Bone marrow (tissue), 2 donors: ENCODE measurements at regions not wholly inside any gene's neighbourhood (a gene's known extent, or its start where the extent isn't known, plus 50 kb on each side); places are given as distances from the start of the nearest gene placed in this dataset.

Source experiments
- DNase-seq, 2 donors: peaks; one replicate each; lab custom pipeline; 2025; lab: John Stamatoyannopoulos, UW

DNA sequence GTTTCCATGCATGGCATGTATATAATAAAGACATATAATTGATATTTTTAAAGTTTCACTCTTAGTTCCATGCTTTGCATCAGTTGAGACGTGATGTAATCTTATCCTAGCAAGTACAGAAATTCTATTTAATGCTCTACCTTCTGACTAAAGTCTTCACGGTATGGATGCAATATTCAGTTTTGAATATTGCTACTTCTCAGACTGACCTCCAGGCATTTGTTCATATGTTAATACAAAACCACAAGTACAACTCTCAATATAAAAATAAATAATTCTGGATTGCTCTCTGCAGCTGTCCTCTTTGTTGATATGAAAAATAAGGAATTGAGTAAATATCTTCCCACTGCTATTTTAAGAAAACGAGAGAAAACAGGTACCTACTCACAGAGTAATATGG is 309.8 kb upstream of the HAND2 start:
- DNase-seq = no peak

GRCh38 chr4:173837517-173837916 is 307.5 kb upstream of the HAND2 start:
- no peak for DNase-seq

GRCh38 chr4:173835903-173836302 is 305.9 kb upstream of the HAND2 start:
- no peak for DNase-seq

GRCh38 chr4:173834151-173834550 is 304.1 kb upstream of the HAND2 start:
- no peak for DNase-seq

DNA sequence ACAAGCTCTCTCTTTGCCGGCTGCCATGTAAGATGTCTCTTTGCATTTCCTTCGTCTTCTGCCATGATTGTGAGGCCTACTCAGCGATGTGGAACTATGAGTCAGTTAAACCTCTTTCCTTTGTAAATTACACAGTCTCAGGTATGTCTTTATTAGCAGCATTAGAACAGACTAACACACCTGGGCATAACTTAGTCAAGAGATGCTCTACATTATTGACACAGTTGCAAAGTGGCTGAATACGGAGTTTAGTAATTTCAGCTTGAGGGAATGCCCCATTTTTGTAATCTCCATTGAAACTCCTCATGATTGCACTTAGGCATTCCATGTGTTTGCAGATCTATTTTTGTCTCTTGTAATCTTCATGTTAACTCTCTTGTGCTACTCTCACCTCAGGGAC is 299.5 kb upstream of the HAND2 start:
- no peak for DNase-seq

- DNase-seq = no peak
Measured at GRCh38 chr4:173827707-173828106, 297.7 kb upstream of the HAND2 start.

DNA sequence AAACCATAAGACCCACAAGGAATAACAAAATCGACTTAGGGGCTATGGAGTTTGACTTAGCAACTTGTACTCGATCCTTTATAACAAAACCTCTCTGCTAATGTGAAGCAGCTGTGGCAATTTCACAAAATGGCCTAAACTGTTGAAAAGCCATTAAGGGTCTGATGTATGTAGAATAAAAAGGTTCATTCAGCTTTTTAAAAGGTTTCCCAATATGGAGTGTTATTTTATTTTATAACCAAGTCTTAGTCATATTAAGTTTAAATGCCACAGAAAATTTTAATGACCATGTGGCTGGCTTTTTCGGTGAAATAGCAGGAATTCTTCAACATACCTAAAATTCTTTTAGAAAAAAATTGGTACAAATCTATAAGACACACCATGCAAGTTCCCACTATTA is 291.8 kb upstream of the HAND2 start:
- no peak for DNase-seq

GRCh38 chr4:173821036-173821435 is 291.0 kb upstream of the HAND2 start:
- no peak for DNase-seq

DNA sequence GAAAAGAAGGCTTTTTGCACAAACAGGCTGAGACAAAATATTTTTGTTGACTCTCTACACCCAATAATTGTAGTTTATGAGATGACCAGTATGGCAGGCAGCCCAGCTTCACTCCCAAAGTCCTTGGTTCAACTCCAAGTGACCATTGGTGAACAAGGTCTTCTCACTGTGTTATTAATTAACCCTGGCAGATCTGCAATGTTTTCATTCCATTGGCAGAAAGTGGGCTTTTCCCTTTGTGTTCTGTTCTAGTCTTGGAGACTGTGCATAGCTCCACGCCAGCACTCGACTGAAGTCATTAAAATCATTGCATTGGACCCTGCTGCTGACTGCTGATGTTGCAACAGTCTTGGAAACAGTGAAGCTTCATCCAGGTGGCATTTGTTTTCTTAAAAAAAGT is 277.3 kb upstream of the HAND2 start:
- no peak for DNase-seq

- DNase-seq = no peak
Measured at GRCh38 chr4:173805884-173806283, 275.9 kb upstream of the HAND2 start.

DNA sequence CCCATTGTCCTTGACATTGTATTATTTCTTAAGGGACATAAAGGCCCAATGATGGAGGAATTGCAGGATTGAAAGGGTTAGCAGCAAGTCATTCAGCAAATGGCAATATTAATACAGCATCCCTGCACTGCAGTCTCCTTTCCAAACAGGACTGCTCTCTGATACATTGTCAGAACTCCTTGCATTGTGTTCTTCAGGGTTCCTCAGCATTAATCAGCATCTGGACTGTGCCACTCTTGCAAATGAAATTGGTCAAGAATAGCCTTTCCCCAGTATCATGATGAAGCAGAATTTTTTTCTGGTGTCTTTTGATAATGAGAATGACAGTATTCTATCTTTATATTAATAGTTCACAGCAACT is 272.6 kb upstream of the HAND2 start:
- DNase-seq = no peak

GRCh38 chr4:173801876-173802661 is 272.0 kb upstream of the HAND2 start:
- DNase-seq = no peak

GRCh38 chr4:173801361-173801760 is 271.3 kb upstream of the HAND2 start:
- no peak for DNase-seq

DNA sequence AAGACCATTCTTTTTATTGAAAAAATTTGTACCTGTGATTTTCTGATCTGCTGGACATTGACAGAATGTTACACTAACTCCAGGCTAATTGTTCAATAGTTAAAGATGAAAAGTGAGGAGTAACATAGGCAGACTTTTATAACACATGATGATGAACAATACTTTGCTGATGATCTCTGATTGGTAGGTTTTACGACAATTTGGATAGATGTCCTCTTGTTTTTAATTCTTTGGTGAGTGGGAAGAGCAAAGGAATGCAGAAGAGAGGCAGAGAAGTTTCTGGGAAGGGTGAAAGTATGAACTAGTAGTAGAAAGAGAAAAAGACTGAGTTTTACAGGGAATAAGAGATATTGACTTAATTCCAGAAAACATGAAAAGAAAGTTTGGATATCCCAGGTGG is 267.3 kb upstream of the HAND2 start:
- DNase-seq = no peak

DNA sequence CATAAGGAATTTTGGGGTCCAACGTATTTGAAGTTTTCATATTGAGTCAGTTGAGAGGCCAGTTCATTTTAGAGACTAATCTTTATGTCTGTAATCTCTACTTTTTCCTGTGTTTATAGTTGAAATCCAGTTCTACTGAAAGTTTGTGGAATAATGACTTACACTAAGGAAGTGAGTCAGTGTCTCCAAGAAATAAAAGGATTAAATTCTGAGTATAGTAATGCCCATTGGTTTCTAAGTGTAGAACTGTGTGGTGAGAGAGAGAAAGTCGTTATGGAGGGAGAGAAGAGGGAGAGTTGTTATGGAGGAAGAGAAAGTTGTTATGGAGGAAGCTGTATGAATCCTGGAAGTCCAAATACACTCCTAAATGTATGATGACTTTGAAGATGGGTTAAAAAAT is 264.6 kb upstream of the HAND2 start:
- DNase-seq = no peak

GRCh38 chr4:173793937-173794510 is 264.0 kb upstream of the HAND2 start:
- no peak for DNase-seq

GRCh38 chr4:173782660-173783059 is 252.6 kb upstream of the HAND2 start:
- no peak for DNase-seq

DNA sequence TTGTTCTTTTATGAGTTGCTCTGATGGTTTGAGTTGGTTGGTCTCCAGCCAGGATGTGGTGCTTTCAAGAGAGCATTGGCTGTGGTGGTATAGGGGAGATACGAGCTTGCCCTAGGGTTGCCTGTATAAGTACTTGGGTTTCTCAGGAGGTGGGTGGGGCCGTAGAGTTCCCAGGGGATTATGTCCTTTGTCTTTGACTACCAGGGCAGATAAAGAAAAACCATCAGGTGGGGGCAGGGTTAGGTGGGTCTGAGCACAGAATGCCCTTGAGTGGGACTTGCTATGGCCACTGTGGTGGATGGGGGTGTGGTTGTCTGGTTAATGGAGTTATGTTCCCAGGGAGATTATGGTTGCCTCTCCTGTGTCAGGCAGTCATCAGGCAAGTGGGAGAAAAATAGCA is 247.9 kb upstream of the HAND2 start:
- no peak for DNase-seq

DNA sequence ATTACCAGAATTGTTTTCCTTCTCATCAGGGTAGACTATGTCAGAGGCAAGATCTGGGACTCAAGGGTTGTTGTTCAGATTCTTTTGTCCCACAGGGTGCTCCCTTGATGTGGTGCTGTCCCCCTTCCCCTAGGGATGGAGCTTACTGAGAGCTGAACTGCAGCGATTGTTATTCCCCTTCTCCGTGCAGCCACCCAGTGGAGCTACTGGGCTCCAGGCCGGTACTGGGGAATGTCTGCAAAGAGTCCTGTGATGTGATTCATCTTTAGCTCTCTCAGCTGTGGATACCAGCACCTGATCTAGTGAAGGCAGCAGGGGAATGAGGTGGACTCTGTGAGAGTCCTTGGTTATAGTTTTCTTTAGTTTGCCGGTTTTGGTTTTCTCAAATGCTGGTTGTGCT is 247.4 kb upstream of the HAND2 start:
- no peak for DNase-seq

GRCh38 chr4:173769568-173769967 is 239.5 kb upstream of the HAND2 start:
- DNase-seq = no peak

DNA sequence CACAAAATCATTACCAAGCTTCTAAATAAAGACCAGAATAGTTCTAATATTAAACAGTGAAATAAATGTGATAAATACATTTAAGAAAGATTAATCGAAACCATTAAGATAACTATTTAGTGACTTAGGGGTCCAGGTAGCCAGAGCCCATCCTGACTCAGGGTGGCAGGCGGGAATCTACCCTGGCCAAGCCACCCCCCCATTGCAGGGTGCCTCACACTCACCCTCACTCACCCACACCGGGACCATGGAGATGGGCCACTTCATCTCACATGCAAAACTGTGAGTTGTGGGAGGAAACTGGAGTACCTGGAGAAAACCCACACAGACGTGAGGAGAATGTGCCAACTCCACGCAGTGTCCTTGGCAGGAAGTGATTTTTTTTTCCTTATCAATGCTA is 237.6 kb upstream of the HAND2 start:
- no peak for DNase-seq

GRCh38 chr4:173766171-173766600 is 236.2 kb upstream of the HAND2 start:
- DNase-seq = no peak

DNA sequence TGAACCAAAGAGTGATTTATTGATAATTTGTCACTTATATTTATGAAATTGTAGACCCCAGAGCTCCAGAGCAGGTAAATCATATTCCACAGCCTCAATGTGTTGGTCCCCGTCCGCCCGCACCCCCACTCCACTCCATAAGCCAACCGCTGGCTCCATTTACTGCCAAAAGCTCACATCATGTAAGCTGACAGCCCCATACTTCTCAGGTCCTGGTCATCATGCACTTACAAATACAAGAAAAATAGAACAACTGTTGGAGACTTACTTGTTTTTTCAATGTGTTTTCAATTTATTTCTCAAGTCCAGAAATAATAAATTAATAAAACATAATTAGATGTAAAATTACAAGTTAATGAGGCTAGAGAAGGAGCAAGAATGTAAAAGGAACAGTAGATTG is 235.7 kb upstream of the HAND2 start:
- no peak for DNase-seq

- no peak for DNase-seq
Measured at GRCh38 chr4:173763389-173763788, 233.4 kb upstream of the HAND2 start.
